ENCODE measurements at regions not wholly inside any gene's neighbourhood (a gene's known extent, or its start where the extent isn't known, plus 50 kb on each side); places are given as distances from the start of the nearest gene placed in this dataset.
"Not testable (repeated sequence)": the region's sequence is repeated elsewhere in the genome, so short reads cannot be mapped to it uniquely, and the experiment has no call there.

DNA sequence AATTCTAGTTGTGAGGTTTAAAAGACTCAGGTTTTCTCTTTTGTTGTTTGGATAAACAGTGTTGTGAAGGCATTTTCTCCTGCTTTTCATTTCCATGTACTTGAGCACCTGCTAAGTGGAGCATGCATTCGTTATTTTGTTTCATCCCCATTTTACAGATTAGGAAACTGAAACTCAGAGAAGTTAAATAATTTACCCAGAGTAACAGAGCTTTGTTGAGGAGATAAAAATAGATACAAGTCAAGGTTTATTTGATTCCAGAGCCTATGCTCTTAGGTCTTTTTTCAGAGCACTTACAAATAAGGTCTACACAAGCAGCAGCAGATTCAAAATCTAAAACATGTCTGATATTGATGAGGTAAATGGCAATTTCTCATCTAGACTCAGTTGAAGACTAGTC lies 254.7 kb upstream of the PTBP2 start:
- H3K9me3 Mint-ChIP-seq (ENCODE audit: unreplicated experiment), result no peaks in the 10 kb centered on the region
- H3K4me1 Mint-ChIP-seq (ENCODE audit: low read depth, unreplicated experiment), result peaks cover 3% of the 10 kb centered on the region
- Histone ChIP-seq H3K9ac (ENCODE audit: low read length) (no peak overlapping the region), H3K9me3 (ENCODE audit: insufficient read depth, low read depth, low read length) (no peaks in the 10 kb centered on the region), H3K4me2 (ENCODE audit: low read length) (no peak overlapping the region), H3K27me3 (ENCODE audit: insufficient read depth, low read length) (no peaks in the 10 kb centered on the region), H3K4me1 (ENCODE audit: insufficient read depth, low read length) (no peaks in the 10 kb centered on the region), H3K36me3 (ENCODE audit: insufficient read depth, low read length) (no peaks in the 10 kb centered on the region), H3K4me3 (ENCODE audit: insufficient read depth, low read depth, low read length) (no peak overlapping the region), H4K20me1 (ENCODE audit: insufficient read depth, low read length) (no peaks in the 10 kb centered on the region), H2AFZ (ENCODE audit: low read depth, low read length) (no peak overlapping the region), H3K27ac (ENCODE audit: low read depth, low read length) (no peak overlapping the region), H3K79me2 (ENCODE audit: insufficient read depth, low read length) (no peaks in the 10 kb centered on the region)
- H3K27ac Mint-ChIP-seq (ENCODE audit: unreplicated experiment), result no peak overlapping the region
- H3K4me3 Mint-ChIP-seq (ENCODE audit: unreplicated experiment), result no peak overlapping the region
- no peaks in the 10 kb centered on the region for H3K27me3 Mint-ChIP-seq (ENCODE audit: low read depth, unreplicated experiment)
- DNase-seq (ENCODE audit: low read depth) (no peak), FAIRE-seq (no peak)
- H3K36me3 Mint-ChIP-seq (ENCODE audit: low read depth, unreplicated experiment), result no peaks in the 10 kb centered on the region
- TF ChIP-seq, protein P1, sequence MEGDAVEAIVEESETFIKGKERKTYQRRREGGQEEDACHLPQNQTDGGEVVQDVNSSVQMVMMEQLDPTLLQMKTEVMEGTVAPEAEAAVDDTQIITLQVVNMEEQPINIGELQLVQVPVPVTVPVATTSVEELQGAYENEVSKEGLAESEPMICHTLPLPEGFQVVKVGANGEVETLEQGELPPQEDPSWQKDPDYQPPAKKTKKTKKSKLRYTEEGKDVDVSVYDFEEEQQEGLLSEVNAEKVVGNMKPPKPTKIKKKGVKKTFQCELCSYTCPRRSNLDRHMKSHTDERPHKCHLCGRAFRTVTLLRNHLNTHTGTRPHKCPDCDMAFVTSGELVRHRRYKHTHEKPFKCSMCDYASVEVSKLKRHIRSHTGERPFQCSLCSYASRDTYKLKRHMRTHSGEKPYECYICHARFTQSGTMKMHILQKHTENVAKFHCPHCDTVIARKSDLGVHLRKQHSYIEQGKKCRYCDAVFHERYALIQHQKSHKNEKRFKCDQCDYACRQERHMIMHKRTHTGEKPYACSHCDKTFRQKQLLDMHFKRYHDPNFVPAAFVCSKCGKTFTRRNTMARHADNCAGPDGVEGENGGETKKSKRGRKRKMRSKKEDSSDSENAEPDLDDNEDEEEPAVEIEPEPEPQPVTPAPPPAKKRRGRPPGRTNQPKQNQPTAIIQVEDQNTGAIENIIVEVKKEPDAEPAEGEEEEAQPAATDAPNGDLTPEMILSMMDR (IDR thresholded peaks at IDR 0.05; ENCODE audit: insufficient read depth, low read depth, low read length), result no peak

DNA sequence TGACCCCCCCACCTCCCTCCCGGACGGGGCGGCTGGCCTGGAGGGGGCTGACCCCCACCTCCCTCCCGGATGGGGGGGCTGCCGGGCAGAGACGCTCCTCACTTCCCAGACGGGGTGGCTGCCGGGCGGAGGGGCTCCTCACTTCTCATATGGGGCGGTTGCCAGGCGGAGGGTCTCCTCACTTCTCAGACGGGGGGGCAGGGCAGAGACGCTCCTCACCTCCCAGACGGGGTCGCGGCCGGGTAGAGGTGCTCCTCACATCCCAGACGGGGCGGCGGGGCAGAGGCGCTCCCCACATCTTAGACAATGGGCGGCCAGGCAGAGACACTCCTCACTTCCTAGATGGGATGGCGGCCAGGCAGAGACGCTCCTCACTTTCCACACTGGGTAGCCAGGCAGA lies 251.9 kb upstream of the PTBP2 start:
- H3K4me3 Mint-ChIP-seq (ENCODE audit: unreplicated experiment); H3K9ac ChIP-seq (ENCODE audit: low read length): not testable (repeated sequence)

DNA sequence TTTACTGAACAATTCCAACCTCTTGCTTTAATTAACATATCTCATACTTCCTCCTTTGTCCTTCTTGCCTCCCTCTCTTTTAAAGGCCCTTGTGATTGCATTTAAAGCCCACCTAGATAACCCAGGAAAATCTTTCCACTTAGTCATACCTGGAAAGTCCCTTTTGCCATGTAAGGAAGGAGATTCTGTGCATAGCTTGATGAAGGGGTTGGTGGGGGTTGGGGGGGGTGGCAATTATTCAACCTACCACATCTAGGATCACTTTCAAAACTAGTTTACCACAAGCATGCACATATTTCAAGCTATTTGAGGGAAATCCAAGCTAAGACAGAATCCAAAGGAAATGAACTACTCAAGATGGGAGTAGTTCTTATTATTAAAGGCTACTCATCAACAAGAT lies 249.1 kb upstream of the PTBP2 start:
- Mint-ChIP-seq H3K27ac (ENCODE audit: unreplicated experiment) (peak overlapping the region; percentile 84), H3K4me1 (ENCODE audit: low read depth, unreplicated experiment) (peaks cover 28% of the 10 kb centered on the region), H3K9me3 (ENCODE audit: unreplicated experiment) (no peaks in the 10 kb centered on the region), H3K36me3 (ENCODE audit: low read depth, unreplicated experiment) (no peaks in the 10 kb centered on the region), H3K27me3 (ENCODE audit: low read depth, unreplicated experiment) (no peaks in the 10 kb centered on the region), H3K4me3 (ENCODE audit: unreplicated experiment) (no peak overlapping the region)
- Histone ChIP-seq H3K79me2 (ENCODE audit: insufficient read depth, low read length) (no peaks in the 10 kb centered on the region), H3K4me3 (ENCODE audit: insufficient read depth, low read depth, low read length) (no peak overlapping the region), H3K9ac (ENCODE audit: low read length) (no peak overlapping the region), H3K4me1 (ENCODE audit: insufficient read depth, low read length) (peaks cover 17% of the 10 kb centered on the region), H3K4me2 (ENCODE audit: low read length) (peak overlapping the region; percentile 18), H3K36me3 (ENCODE audit: insufficient read depth, low read length) (no peaks in the 10 kb centered on the region), H4K20me1 (ENCODE audit: insufficient read depth, low read length) (no peaks in the 10 kb centered on the region), H2AFZ (ENCODE audit: low read depth, low read length) (peak overlapping the region; percentile 27), H3K27me3 (ENCODE audit: insufficient read depth, low read length) (no peaks in the 10 kb centered on the region), H3K27ac (ENCODE audit: low read depth, low read length) (peak overlapping the region; percentile 61), H3K9me3 (ENCODE audit: insufficient read depth, low read depth, low read length) (no peaks in the 10 kb centered on the region)
- DNase-seq (ENCODE audit: low read depth) (peak; percentile 94), FAIRE-seq (no peak)
- TF ChIP-seq, protein P1 (IDR thresholded peaks at IDR 0.05; ENCODE audit: insufficient read depth, low read depth, low read length), result no peak
- no peak for TF ChIP-seq EZH2 (IDR thresholded peaks at IDR 0.05; ENCODE audit: insufficient read depth, low read length)

More for the DNA sequence above, 251.9 kb upstream of the PTBP2 start:
- H3K9me3 ChIP-seq (ENCODE audit: insufficient read depth, low read depth, low read length); FAIRE-seq; H3K4me2 ChIP-seq (ENCODE audit: low read length); DNase-seq (ENCODE audit: low read depth); H3K27me3 ChIP-seq (ENCODE audit: insufficient read depth, low read length); H3K27me3 Mint-ChIP-seq (ENCODE audit: low read depth, unreplicated experiment); H3K79me2 ChIP-seq (ENCODE audit: insufficient read depth, low read length); H2AFZ ChIP-seq (ENCODE audit: low read depth, low read length); H4K20me1 ChIP-seq (ENCODE audit: insufficient read depth, low read length); H3K9me3 Mint-ChIP-seq (ENCODE audit: unreplicated experiment); H3K27ac Mint-ChIP-seq (ENCODE audit: unreplicated experiment); H3K36me3 Mint-ChIP-seq (ENCODE audit: low read depth, unreplicated experiment); H3K36me3 ChIP-seq (ENCODE audit: insufficient read depth, low read length); H3K4me3 ChIP-seq (ENCODE audit: insufficient read depth, low read depth, low read length); H3K27ac ChIP-seq (ENCODE audit: low read depth, low read length): not testable (repeated sequence)
- peaks cover 17% of the 10 kb centered on the region for H3K4me1 ChIP-seq (ENCODE audit: insufficient read depth, low read length)
- H3K4me1 Mint-ChIP-seq (ENCODE audit: low read depth, unreplicated experiment), result peaks cover 27% of the 10 kb centered on the region

Data from astrocyte (in vitro differentiated cells and primary cell).